ENCODE measurements at regions not wholly inside any gene's neighbourhood (a gene's known extent, or its start where the extent isn't known, plus 50 kb on each side); places are given as distances from the start of the nearest gene placed in this dataset.
A peak's percentile ranks its signal among the peaks of the same experiment; 100 is the strongest.

- Mint-ChIP-seq H3K27me3 (peaks cover 5% of the 10 kb centered on the region), H3K4me3 (no peak overlapping the region), H3K27ac (no peak overlapping the region), H3K36me3 (ENCODE audit: low read depth) (no peaks in the 10 kb centered on the region), H3K9me3 (ENCODE audit: low read depth) (no peaks in the 10 kb centered on the region), H3K4me1 (no peaks in the 10 kb centered on the region)
- POLR2A ChIA-PET, result no interaction called here
- DNase-seq, result no peak
- ATAC-seq, result no peak
- intact Hi-C loops (cut with DNase I, micrococcal nuclease), result no loop called here
- CTCF ChIA-PET, result interaction anchor here (0.9 kb wide), 1 partner anchor 9 kb away, joined by 3 read pairs; no protein-coding TSS in a partner anchor
These were observed 150.3 kb downstream of the PTGER3 start for GRCh38 chr1:70897273-70897672.

- ATAC-seq (no peak), DNase-seq (no peak)
- Mint-ChIP-seq H3K4me3 (no peak overlapping the region), H3K4me1 (no peaks in the 10 kb centered on the region), H3K36me3 (ENCODE audit: low read depth) (no peaks in the 10 kb centered on the region), H3K27ac (no peak overlapping the region), H3K9me3 (ENCODE audit: low read depth) (no peaks in the 10 kb centered on the region), H3K27me3 (peaks cover 5% of the 10 kb centered on the region)
- POLR2A ChIA-PET, result no interaction called here
- intact Hi-C loops (cut with DNase I, micrococcal nuclease), result no loop called here
- CTCF ChIA-PET, result interaction anchor here (0.8 kb wide), 1 partner anchor 9 kb away, joined by 3 read pairs; no protein-coding TSS in a partner anchor
These were observed 147.9 kb downstream of the PTGER3 start for GRCh38 chr1:70899735-70900134.

- Mint-ChIP-seq H3K27me3 (peaks cover 5% of the 10 kb centered on the region), H3K36me3 (ENCODE audit: low read depth) (no peaks in the 10 kb centered on the region), H3K4me1 (no peaks in the 10 kb centered on the region), H3K9me3 (ENCODE audit: low read depth) (no peaks in the 10 kb centered on the region), H3K4me3 (no peak overlapping the region), H3K27ac (no peak overlapping the region)
- POLR2A ChIA-PET, result no interaction called here
- DNase-seq, result peak; percentile 6
- intact Hi-C loops (cut with DNase I, micrococcal nuclease), result no loop called here
- CTCF ChIA-PET, result no interaction called here
- ATAC-seq, result no peak
These were observed 145.4 kb downstream of the PTGER3 start for GRCh38 chr1:70902211-70902610.

GRCh38 chr1:70906800-70907199, 140.8 kb downstream of the PTGER3 start:
- Mint-ChIP-seq H3K9me3 (ENCODE audit: low read depth) (no peaks in the 10 kb centered on the region), H3K4me1 (no peaks in the 10 kb centered on the region), H3K36me3 (ENCODE audit: low read depth) (no peaks in the 10 kb centered on the region), H3K27me3 (no peaks in the 10 kb centered on the region), H3K27ac (no peak overlapping the region), H3K4me3 (no peak overlapping the region)
- DNase-seq, result no peak
- intact Hi-C loops (cut with DNase I, micrococcal nuclease), result no loop called here
- ChIA-PET POLR2A (no interaction called here), CTCF (interaction anchor here (1.0 kb wide), 1 partner anchor 9 kb away, joined by 3 read pairs; no protein-coding TSS in a partner anchor)
- no peak for ATAC-seq

GRCh38 chr1:70907563-70908310, 139.9 kb downstream of the PTGER3 start:
- no peak overlapping the region for H3K4me3 Mint-ChIP-seq
- no peaks in the 10 kb centered on the region for H3K9me3 Mint-ChIP-seq (ENCODE audit: low read depth)
- H3K36me3 Mint-ChIP-seq (ENCODE audit: low read depth), result no peaks in the 10 kb centered on the region
- ChIA-PET POLR2A (no interaction called here), CTCF (interaction anchor here (1.5 kb wide), 1 partner anchor 8 kb away, joined by 3 read pairs; no protein-coding TSS in a partner anchor)
- intact Hi-C loops (cut with DNase I, micrococcal nuclease), result no loop called here
- H3K4me1 Mint-ChIP-seq, result no peaks in the 10 kb centered on the region
- DNase-seq, result no peak
- H3K27me3 Mint-ChIP-seq, result no peaks in the 10 kb centered on the region
- no peak overlapping the region for H3K27ac Mint-ChIP-seq
- no peak for ATAC-seq

GRCh38 chr1:70909262-70909822, 138.3 kb downstream of the PTGER3 start:
- DNase-seq (no peak), ATAC-seq (no peak)
- CTCF ChIA-PET, result interaction anchor here (1.5 kb wide), 1 partner anchor 9 kb away, joined by 3 read pairs; no protein-coding TSS in a partner anchor
- no peaks in the 10 kb centered on the region for H3K27me3 Mint-ChIP-seq
- H3K27ac Mint-ChIP-seq, result no peak overlapping the region
- POLR2A ChIA-PET, result no interaction called here
- intact Hi-C loops (cut with DNase I, micrococcal nuclease), result no loop called here
- H3K4me1 Mint-ChIP-seq, result no peaks in the 10 kb centered on the region
- H3K9me3 Mint-ChIP-seq (ENCODE audit: low read depth), result no peaks in the 10 kb centered on the region
- no peaks in the 10 kb centered on the region for H3K36me3 Mint-ChIP-seq (ENCODE audit: low read depth)
- H3K4me3 Mint-ChIP-seq, result no peak overlapping the region

GRCh38 chr1:70910013-70910412, 137.6 kb downstream of the PTGER3 start:
- H3K4me1 Mint-ChIP-seq, result no peaks in the 10 kb centered on the region
- ChIA-PET POLR2A (no interaction called here), CTCF (no interaction called here)
- intact Hi-C loops (cut with DNase I, micrococcal nuclease), result no loop called here
- H3K36me3 Mint-ChIP-seq (ENCODE audit: low read depth), result no peaks in the 10 kb centered on the region
- ATAC-seq (peak; percentile 33), DNase-seq (peak; percentile 10)
- H3K27me3 Mint-ChIP-seq, result no peaks in the 10 kb centered on the region
- H3K9me3 Mint-ChIP-seq (ENCODE audit: low read depth), result no peaks in the 10 kb centered on the region
- H3K4me3 Mint-ChIP-seq, result no peak overlapping the region
- H3K27ac Mint-ChIP-seq, result no peak overlapping the region

- Mint-ChIP-seq H3K36me3 (ENCODE audit: low read depth) (no peaks in the 10 kb centered on the region), H3K4me1 (no peaks in the 10 kb centered on the region), H3K27me3 (no peaks in the 10 kb centered on the region), H3K4me3 (no peak overlapping the region), H3K9me3 (ENCODE audit: low read depth) (no peaks in the 10 kb centered on the region), H3K27ac (no peak overlapping the region)
- intact Hi-C loops (cut with DNase I, micrococcal nuclease), result no loop called here
- POLR2A ChIA-PET, result no interaction called here
- no peak for ATAC-seq
- CTCF ChIA-PET, result interaction anchor here (0.9 kb wide), 1 partner anchor 20 kb away, joined by 3 read pairs; no protein-coding TSS in a partner anchor
- DNase-seq, result no peak
These were observed 135.8 kb downstream of the PTGER3 start for GRCh38 chr1:70911861-70912260.

GRCh38 chr1:70914224-70914623, 133.4 kb downstream of the PTGER3 start:
- H3K36me3 Mint-ChIP-seq (ENCODE audit: low read depth), result no peaks in the 10 kb centered on the region
- H3K9me3 Mint-ChIP-seq (ENCODE audit: low read depth), result no peaks in the 10 kb centered on the region
- no peaks in the 10 kb centered on the region for H3K4me1 Mint-ChIP-seq
- ChIA-PET POLR2A (no interaction called here), CTCF (no interaction called here)
- ATAC-seq (no peak), DNase-seq (no peak)
- intact Hi-C loops (cut with DNase I, micrococcal nuclease), result no loop called here
- H3K27ac Mint-ChIP-seq, result no peak overlapping the region
- no peak overlapping the region for H3K4me3 Mint-ChIP-seq
- H3K27me3 Mint-ChIP-seq, result no peaks in the 10 kb centered on the region

GRCh38 chr1:70915258-70916033, 132.2 kb downstream of the PTGER3 start:
- ChIA-PET CTCF (interaction anchor here (0.7 kb wide), 1 partner anchor 149 kb away, joined by 3 read pairs; no protein-coding TSS in a partner anchor), POLR2A (no interaction called here)
- H3K36me3 Mint-ChIP-seq (ENCODE audit: low read depth), result no peaks in the 10 kb centered on the region
- no peak overlapping the region for H3K4me3 Mint-ChIP-seq
- no peaks in the 10 kb centered on the region for H3K27me3 Mint-ChIP-seq
- no peaks in the 10 kb centered on the region for H3K9me3 Mint-ChIP-seq (ENCODE audit: low read depth)
- ATAC-seq, result no peak
- H3K27ac Mint-ChIP-seq, result no peak overlapping the region
- no peak for DNase-seq
- no peaks in the 10 kb centered on the region for H3K4me1 Mint-ChIP-seq
- intact Hi-C loops (cut with DNase I, micrococcal nuclease), result no loop called here

- no peak overlapping the region for H3K4me3 Mint-ChIP-seq
- H3K36me3 Mint-ChIP-seq (ENCODE audit: low read depth), result no peaks in the 10 kb centered on the region
- intact Hi-C loops (cut with DNase I, micrococcal nuclease), result no loop called here
- H3K4me1 Mint-ChIP-seq, result no peaks in the 10 kb centered on the region
- no peak for ATAC-seq
- no peaks in the 10 kb centered on the region for H3K27me3 Mint-ChIP-seq
- POLR2A ChIA-PET, result no interaction called here
- H3K9me3 Mint-ChIP-seq (ENCODE audit: low read depth), result no peaks in the 10 kb centered on the region
- CTCF ChIA-PET, result interaction anchor here (0.7 kb wide), 1 partner anchor 149 kb away, joined by 3 read pairs; no protein-coding TSS in a partner anchor
- no peak overlapping the region for H3K27ac Mint-ChIP-seq
- DNase-seq, result no peak
These were observed 131.6 kb downstream of the PTGER3 start for GRCh38 chr1:70916034-70916427.
